ENCODE measurements at regions not wholly inside any gene's neighbourhood (a gene's known extent, or its start where the extent isn't known, plus 50 kb on each side); places are given as distances from the start of the nearest gene placed in this dataset.
"Not testable (repeated sequence)": the region's sequence is repeated elsewhere in the genome, so short reads cannot be mapped to it uniquely, and the experiment has no call there.

DNA sequence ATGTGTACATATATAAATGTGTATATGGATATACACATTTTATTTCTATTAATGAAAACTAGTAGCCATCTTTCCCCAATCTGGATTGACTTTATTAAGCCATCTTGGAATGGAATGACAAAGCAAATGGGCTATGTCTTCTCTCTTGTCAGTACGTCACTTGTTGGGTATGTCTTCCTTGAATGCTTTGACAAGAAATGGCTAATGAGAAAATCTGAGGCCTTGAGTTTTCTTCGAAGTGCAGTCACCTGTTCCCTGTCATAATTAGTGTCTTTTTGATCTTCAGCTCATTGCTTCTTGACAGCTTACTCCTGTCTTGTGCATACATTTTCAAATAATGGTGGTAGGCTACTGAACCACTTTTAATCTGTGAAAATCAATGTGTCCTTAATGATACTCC, 243.2 kb upstream of the RGMB start:
- no peaks in the 10 kb centered on the region for H3K4me1 Mint-ChIP-seq (ENCODE audit: unreplicated experiment)
- H3K4me3 Mint-ChIP-seq (ENCODE audit: unreplicated experiment), result no peak overlapping the region
- TF ChIP-seq, protein P1, sequence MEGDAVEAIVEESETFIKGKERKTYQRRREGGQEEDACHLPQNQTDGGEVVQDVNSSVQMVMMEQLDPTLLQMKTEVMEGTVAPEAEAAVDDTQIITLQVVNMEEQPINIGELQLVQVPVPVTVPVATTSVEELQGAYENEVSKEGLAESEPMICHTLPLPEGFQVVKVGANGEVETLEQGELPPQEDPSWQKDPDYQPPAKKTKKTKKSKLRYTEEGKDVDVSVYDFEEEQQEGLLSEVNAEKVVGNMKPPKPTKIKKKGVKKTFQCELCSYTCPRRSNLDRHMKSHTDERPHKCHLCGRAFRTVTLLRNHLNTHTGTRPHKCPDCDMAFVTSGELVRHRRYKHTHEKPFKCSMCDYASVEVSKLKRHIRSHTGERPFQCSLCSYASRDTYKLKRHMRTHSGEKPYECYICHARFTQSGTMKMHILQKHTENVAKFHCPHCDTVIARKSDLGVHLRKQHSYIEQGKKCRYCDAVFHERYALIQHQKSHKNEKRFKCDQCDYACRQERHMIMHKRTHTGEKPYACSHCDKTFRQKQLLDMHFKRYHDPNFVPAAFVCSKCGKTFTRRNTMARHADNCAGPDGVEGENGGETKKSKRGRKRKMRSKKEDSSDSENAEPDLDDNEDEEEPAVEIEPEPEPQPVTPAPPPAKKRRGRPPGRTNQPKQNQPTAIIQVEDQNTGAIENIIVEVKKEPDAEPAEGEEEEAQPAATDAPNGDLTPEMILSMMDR (IDR thresholded peaks at IDR 0.05; ENCODE audit: unreplicated experiment), result no peak
- DNase-seq (ENCODE audit: low spot score), result no peak
- H3K9me3 Mint-ChIP-seq (ENCODE audit: unreplicated experiment), result no peaks in the 10 kb centered on the region
- no peaks in the 10 kb centered on the region for H3K27me3 Mint-ChIP-seq (ENCODE audit: unreplicated experiment)
- H3K36me3 Mint-ChIP-seq (ENCODE audit: low read depth, unreplicated experiment), result no peaks in the 10 kb centered on the region
- no peak overlapping the region for H3K27ac Mint-ChIP-seq (ENCODE audit: unreplicated experiment)

DNA sequence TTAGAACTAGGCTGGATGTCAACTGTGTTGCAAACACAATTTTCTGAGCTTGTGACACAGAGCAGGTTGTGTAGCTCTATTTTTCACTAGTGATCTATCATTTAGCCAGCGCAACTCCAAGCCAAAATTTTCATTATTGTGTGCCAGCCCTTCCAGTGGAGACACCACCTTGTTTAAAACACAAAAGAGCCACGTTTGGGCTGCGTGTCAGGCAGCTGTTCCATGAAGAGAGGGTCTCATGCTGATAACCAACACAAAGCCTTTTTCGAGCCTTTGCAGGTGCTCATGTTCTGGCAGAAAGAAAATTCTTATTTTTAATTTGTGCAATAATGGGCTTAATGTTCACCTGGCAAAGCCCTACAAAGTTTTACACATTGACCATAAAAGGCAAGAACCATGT, 237.6 kb upstream of the RGMB start:
- no peak overlapping the region for H3K27ac Mint-ChIP-seq (ENCODE audit: unreplicated experiment)
- H3K4me3 Mint-ChIP-seq (ENCODE audit: unreplicated experiment), result no peak overlapping the region
- DNase-seq (ENCODE audit: low spot score), result no peak
- no peaks in the 10 kb centered on the region for H3K27me3 Mint-ChIP-seq (ENCODE audit: unreplicated experiment)
- H3K36me3 Mint-ChIP-seq (ENCODE audit: low read depth, unreplicated experiment), result no peaks in the 10 kb centered on the region
- H3K9me3 Mint-ChIP-seq (ENCODE audit: unreplicated experiment), result no peaks in the 10 kb centered on the region
- TF ChIP-seq, protein P1 (IDR thresholded peaks at IDR 0.05; ENCODE audit: unreplicated experiment), result no peak
- no peaks in the 10 kb centered on the region for H3K4me1 Mint-ChIP-seq (ENCODE audit: unreplicated experiment)

- H3K36me3 Mint-ChIP-seq (ENCODE audit: low read depth, unreplicated experiment), result no peaks in the 10 kb centered on the region
- H3K9me3 Mint-ChIP-seq (ENCODE audit: unreplicated experiment), result no peaks in the 10 kb centered on the region
- H3K27me3 Mint-ChIP-seq (ENCODE audit: unreplicated experiment), result no peaks in the 10 kb centered on the region
- H3K27ac Mint-ChIP-seq (ENCODE audit: unreplicated experiment), result no peak overlapping the region
- TF ChIP-seq, protein P1 (IDR thresholded peaks at IDR 0.05; ENCODE audit: unreplicated experiment), result no peak
- no peak for DNase-seq (ENCODE audit: low spot score)
- no peak overlapping the region for H3K4me3 Mint-ChIP-seq (ENCODE audit: unreplicated experiment)
- H3K4me1 Mint-ChIP-seq (ENCODE audit: unreplicated experiment), result no peaks in the 10 kb centered on the region
These were observed 233.4 kb upstream of the RGMB start for GRCh38 chr5:98540056-98540455.

DNA sequence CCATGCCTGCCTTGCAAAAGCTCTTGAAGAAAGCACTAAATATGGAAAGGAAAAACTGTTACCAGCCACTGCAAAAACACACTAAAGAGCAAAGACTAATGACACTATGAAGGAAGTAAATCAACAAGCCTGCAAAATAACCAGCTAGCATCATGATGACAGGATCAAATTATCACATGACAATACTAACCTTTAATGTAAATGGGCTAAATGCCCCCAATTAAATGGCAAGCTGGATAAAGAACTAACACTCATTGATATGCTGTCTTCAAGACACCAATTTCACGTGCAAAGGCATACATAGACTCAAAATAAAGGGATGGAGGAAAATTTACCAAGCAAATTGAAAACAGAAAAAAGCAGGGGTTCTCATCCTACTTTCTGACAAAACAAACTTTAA, 231.8 kb upstream of the RGMB start:
- H3K27me3 Mint-ChIP-seq (ENCODE audit: unreplicated experiment), result no peaks in the 10 kb centered on the region
- H3K36me3 Mint-ChIP-seq (ENCODE audit: low read depth, unreplicated experiment), result no peaks in the 10 kb centered on the region
- no peaks in the 10 kb centered on the region for H3K9me3 Mint-ChIP-seq (ENCODE audit: unreplicated experiment)
- H3K27ac Mint-ChIP-seq (ENCODE audit: unreplicated experiment), result no peak overlapping the region
- TF ChIP-seq, protein P1 (IDR thresholded peaks at IDR 0.05; ENCODE audit: unreplicated experiment), result no peak
- no peak overlapping the region for H3K4me3 Mint-ChIP-seq (ENCODE audit: unreplicated experiment)
- no peak for DNase-seq (ENCODE audit: low spot score)
- H3K4me1 Mint-ChIP-seq (ENCODE audit: unreplicated experiment), result no peaks in the 10 kb centered on the region

DNA sequence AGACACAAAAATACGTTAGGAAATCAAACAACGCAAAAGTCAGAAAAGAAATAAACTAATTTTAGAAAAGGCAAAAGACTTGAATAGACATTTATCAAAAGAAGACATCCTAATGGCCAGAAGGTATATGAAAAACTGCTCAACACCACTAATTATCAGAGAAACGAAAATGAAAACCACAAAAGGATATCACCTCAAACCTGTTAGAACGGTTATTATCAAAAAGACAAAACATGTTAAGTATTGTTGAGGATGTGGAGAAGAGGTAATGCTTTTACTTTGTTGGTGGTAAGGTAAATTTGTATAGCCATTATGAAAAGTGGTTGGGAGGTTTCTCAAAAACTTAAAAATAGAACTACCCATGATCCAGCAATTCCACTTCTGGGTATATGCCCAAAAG, 230.0 kb upstream of the RGMB start:
- Mint-ChIP-seq H3K27me3 (ENCODE audit: unreplicated experiment) (peaks cover 2% of the 10 kb centered on the region), H3K27ac (ENCODE audit: unreplicated experiment) (no peak overlapping the region), H3K36me3 (ENCODE audit: low read depth, unreplicated experiment) (no peaks in the 10 kb centered on the region), H3K9me3 (ENCODE audit: unreplicated experiment) (no peaks in the 10 kb centered on the region), H3K4me3 (ENCODE audit: unreplicated experiment) (no peak overlapping the region), H3K4me1 (ENCODE audit: unreplicated experiment) (no peaks in the 10 kb centered on the region)
- DNase-seq (ENCODE audit: low spot score), result no peak
- TF ChIP-seq, protein P1 (IDR thresholded peaks at IDR 0.05; ENCODE audit: unreplicated experiment), result no peak

GRCh38 chr5:98546924-98547323, 226.5 kb upstream of the RGMB start:
- H3K27me3 Mint-ChIP-seq (ENCODE audit: unreplicated experiment); H3K4me3 Mint-ChIP-seq (ENCODE audit: unreplicated experiment); H3K27ac Mint-ChIP-seq (ENCODE audit: unreplicated experiment); H3K9me3 Mint-ChIP-seq (ENCODE audit: unreplicated experiment); H3K36me3 Mint-ChIP-seq (ENCODE audit: low read depth, unreplicated experiment); H3K4me1 Mint-ChIP-seq (ENCODE audit: unreplicated experiment); DNase-seq (ENCODE audit: low spot score): not testable (repeated sequence)

Measured in endothelial cell (in vitro differentiated cells).